NCI-H1105 treated with DMSO at 0.1 percent for 48 hours (cell line): ENCODE measurements at regions not wholly inside any gene's neighbourhood (a gene's known extent, or its start where the extent isn't known, plus 50 kb on each side); places are given as distances from the start of the nearest gene placed in this dataset.
"Not testable (repeated sequence)": the region's sequence is repeated elsewhere in the genome, so short reads cannot be mapped to it uniquely, and the experiment has no call there.

ENCODE experiments used
- DNase-seq: peaks from one replicate; lab custom pipeline; 2025; lab: John Stamatoyannopoulos, UW

GRCh38 chr15:66635817-66636216 lies 66.2 kb upstream of the SMAD6 start:
- no peak for DNase-seq

GRCh38 chr15:66637044-66637443 lies 65.0 kb upstream of the SMAD6 start:
- DNase-seq = not testable (repeated sequence)

GRCh38 chr15:66638377-66638776 lies 63.7 kb upstream of the SMAD6 start:
- no peak for DNase-seq

- DNase-seq = no peak
Measured at GRCh38 chr15:66641485-66642315, 60.3 kb upstream of the SMAD6 start.

- no peak for DNase-seq
Measured at GRCh38 chr15:66642514-66642913, 59.5 kb upstream of the SMAD6 start.

- DNase-seq = no peak
Measured at GRCh38 chr15:66643033-66643432, 59.0 kb upstream of the SMAD6 start.

- no peak for DNase-seq
Measured at GRCh38 chr15:66644000-66644787, 57.8 kb upstream of the SMAD6 start.

- DNase-seq = no peak
Measured at GRCh38 chr15:66644869-66645268, 57.2 kb upstream of the SMAD6 start.

- no peak for DNase-seq
Measured at GRCh38 chr15:66646308-66646707, 55.7 kb upstream of the SMAD6 start.

- DNase-seq = no peak
Measured at GRCh38 chr15:66646799-66647198, 55.2 kb upstream of the SMAD6 start.

- DNase-seq = no peak
Measured at GRCh38 chr15:66647358-66647757, 54.7 kb upstream of the SMAD6 start.

GRCh38 chr15:66648588-66648987 lies 53.4 kb upstream of the SMAD6 start:
- DNase-seq = no peak

- DNase-seq = no peak
Measured at GRCh38 chr15:66649235-66649984, 52.6 kb upstream of the SMAD6 start.

GRCh38 chr15:66650433-66650832 lies 51.6 kb upstream of the SMAD6 start:
- no peak for DNase-seq

GRCh38 chr15:66651198-66651597 lies 50.8 kb upstream of the SMAD6 start:
- no peak for DNase-seq

GRCh38 chr15:66651913-66652642 lies 50.0 kb upstream of the SMAD6 start:
- no peak for DNase-seq
